ENCODE measurements at regions not wholly inside any gene's neighbourhood (a gene's known extent, or its start where the extent isn't known, plus 50 kb on each side); places are given as distances from the start of the nearest gene placed in this dataset.

GRCh38 chr6:66986940-66987339 lies 1279.9 kb upstream of the EYS start (continued):
- no peak for TF ChIP-seq RAD21 (IDR thresholded peaks at IDR 0.05 in 1 of 2, conservative IDR thresholded peaks at IDR 0.05 in 1 of 2; ENCODE audit: low read depth in 2 of 2, low read length in 2 of 2)
- no peak for TF ChIP-seq KDM5A (IDR thresholded peaks at IDR 0.05; ENCODE audit: low read length)
- no peak for TF ChIP-seq CHD7 (IDR thresholded peaks at IDR 0.05; ENCODE audit: insufficient replicate concordance, low read length)
- TF ChIP-seq SRF (IDR thresholded peaks at IDR 0.05; ENCODE audit: low read depth, low read length), result no peak

Data from H1 (cell line).